Neural cell (in vitro differentiated cells): ENCODE measurements at regions not wholly inside any gene's neighbourhood (a gene's known extent, or its start where the extent isn't known, plus 50 kb on each side); places are given as distances from the start of the nearest gene placed in this dataset.
A peak's percentile ranks its signal among the peaks of the same experiment; 100 is the strongest.

ENCODE experiments used
- H2AFZ ChIP-seq: fragments of 200-600, 300-800 bp; sonication (generic), shearing (Covaris generic); 2 replicates; pipeline ENCODE4 v1.6.0; 2014; ENCODE audit warnings: low read depth, mild to moderate bottlenecking, antibody characterized with exemption, low read length, moderate library complexity
- H3F3A ChIP-seq: fragments of 200-600 bp; shearing (Covaris generic); 2 replicates; pipeline ENCODE4 v1.6.1; 2016; ENCODE audit warnings: mild to moderate bottlenecking, moderate library complexity, mixed read lengths, antibody characterized with exemption, low read length; ENCODE audit not compliant: insufficient read depth, poor library complexity, severe bottlenecking
- H3K27ac ChIP-seq: fragments of 200-600, 300-800 bp; sonication (generic), shearing (Covaris generic); 2 replicates; pipeline ENCODE4 v1.5.1; 2014; ENCODE audit warnings: mild to moderate bottlenecking, low read length, moderate library complexity
- H3K27me3 ChIP-seq: fragments of 300-800, 200-600 bp; sonication (generic), shearing (Covaris generic); 2 replicates; pipeline ENCODE4 v1.6.0; 2014; ENCODE audit warnings: mild to moderate bottlenecking, low read depth, low read length, moderate library complexity; ENCODE audit not compliant: insufficient read depth
- H3K36me3 ChIP-seq: fragments of 300-800, 200-600 bp; sonication (generic), shearing (Covaris generic); 2 replicates; pipeline ENCODE4 v1.5.1; 2014; ENCODE audit warnings: mild to moderate bottlenecking, antibody characterized with exemption, low read length, moderate library complexity; ENCODE audit not compliant: insufficient read depth
- H3K4me2 ChIP-seq: fragments of 300-800, 200-600 bp; sonication (generic), shearing (Covaris generic); 2 replicates; pipeline ENCODE4 v1.6.0; 2014; ENCODE audit warnings: mild to moderate bottlenecking, low read length
- H3K4me3 ChIP-seq: fragments of 300-800, 200-600 bp; sonication (generic), shearing (Covaris generic); 2 replicates; pipeline ENCODE4 v1.5.1; 2014; ENCODE audit warnings: mild to moderate bottlenecking, low read length, moderate library complexity
- H3K79me2 ChIP-seq: fragments of 200-600 bp; shearing (Covaris generic); replicated peaks from 2 replicates; pipeline ENCODE4 v1.6.0; 2014; ENCODE audit warnings: mild to moderate bottlenecking, low read length, moderate library complexity; ENCODE audit not compliant: insufficient read depth
- H3K9ac ChIP-seq: fragments of 300-800, 200-600 bp; sonication (generic), shearing (Covaris generic); 2 replicates; pipeline ENCODE4 v1.6.1; 2016; ENCODE audit warnings: mild to moderate bottlenecking, low read length, mixed read lengths
- H3K9me2 ChIP-seq: fragments of 200-600 bp; shearing (Covaris generic); 2 replicates; pipeline ENCODE4 v1.6.1; 2016; ENCODE audit warnings: mild to moderate bottlenecking, low read length, mixed read lengths; ENCODE audit not compliant: insufficient read depth
- H3K9me3 ChIP-seq: fragments of 200-600, 300-800 bp; sonication (generic), shearing (Covaris generic); 2 replicates; pipeline ENCODE4 v1.6.1; 2016; ENCODE audit warnings: mild to moderate bottlenecking, mixed run types, low read length, moderate library complexity, mixed read lengths
- H4K20me1 ChIP-seq: fragments of 200-600 bp; shearing (Covaris generic); 2 replicates; pipeline ENCODE4 v1.6.1; 2016; ENCODE audit warnings: mild to moderate bottlenecking, mixed run types; ENCODE audit not compliant: insufficient read depth
- EP300 ChIP-seq: fragments of 450-650 bp; conservative IDR thresholded peaks from 2 replicates; pipeline ENCODE4 v1.6.1; 2014; ENCODE audit warnings: antibody characterized with exemption, mild to moderate bottlenecking, moderate library complexity; ENCODE audit not compliant: poor library complexity, severe bottlenecking
- MXI1 ChIP-seq: fragments of 450-650 bp; conservative IDR thresholded peaks from 2 replicates; pipeline ENCODE4 v1.6.1; 2014; ENCODE audit warnings: antibody characterized with exemption, mild to moderate bottlenecking; ENCODE audit not compliant: poor library complexity, severe bottlenecking
- POLR2AphosphoS5 ChIP-seq: IDR thresholded peaks from 2 replicates; pipeline ENCODE4 v1.6.1; 2012
- RAD21 ChIP-seq: fragments of 450-650 bp; conservative IDR thresholded peaks from 2 replicates; pipeline ENCODE4 v1.6.1; 2014; ENCODE audit warnings: antibody characterized with exemption, mild to moderate bottlenecking, moderate library complexity
- TF ChIP-seq, protein P1 (sequence below): IDR thresholded peaks from 2 replicates; pipeline ENCODE4 v1.6.1; 2012; ENCODE audit warnings: borderline replicate concordance

DNA sequence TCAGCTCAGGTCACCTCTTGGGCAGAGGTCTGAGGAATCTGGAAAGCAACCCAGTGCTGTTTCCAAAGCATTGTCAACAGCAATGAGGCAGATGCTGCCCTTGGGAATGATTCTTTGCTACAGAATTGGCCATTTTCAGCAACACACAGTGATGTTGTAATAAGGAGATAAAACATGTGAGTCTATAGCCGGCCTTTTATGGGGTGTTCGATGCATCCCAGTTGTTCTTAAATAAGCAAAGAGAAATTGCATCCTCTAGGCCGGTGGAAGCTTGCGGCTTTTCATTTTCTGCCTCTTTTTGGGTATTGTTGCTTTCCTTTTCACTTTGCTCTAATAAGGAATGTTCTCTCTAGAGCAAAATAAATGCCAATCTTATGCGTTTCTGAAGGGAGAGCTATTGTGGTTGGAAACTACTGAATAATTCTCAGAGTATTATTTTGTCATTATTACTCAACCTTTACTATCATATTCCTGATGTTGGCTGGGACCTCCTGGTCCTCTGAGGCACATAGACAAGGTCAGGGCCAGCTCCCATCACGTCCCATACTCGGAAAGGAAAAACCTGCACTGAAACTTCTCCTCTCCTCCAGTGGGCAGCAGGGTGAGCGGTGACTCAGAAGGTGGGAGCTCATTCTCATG is 214.2 kb downstream of the CDH26 start:
- no peak overlapping the region for H3K4me2 ChIP-seq
- no peak overlapping the region for H3K27ac ChIP-seq
- H3K36me3 ChIP-seq, result no peaks in the 10 kb centered on the region
- H3K4me3 ChIP-seq, result no peak overlapping the region
- no peaks in the 10 kb centered on the region for H3F3A ChIP-seq
- H2AFZ ChIP-seq, result no peak overlapping the region
- no peak overlapping the region for H3K9ac ChIP-seq
- no peaks in the 10 kb centered on the region for H3K79me2 ChIP-seq
- H3K9me2 ChIP-seq, result no peaks in the 10 kb centered on the region
- no peaks in the 10 kb centered on the region for H3K27me3 ChIP-seq
- H4K20me1 ChIP-seq, result no peaks in the 10 kb centered on the region
- TF ChIP-seq EP300, result no peak
- TF ChIP-seq, protein P1, sequence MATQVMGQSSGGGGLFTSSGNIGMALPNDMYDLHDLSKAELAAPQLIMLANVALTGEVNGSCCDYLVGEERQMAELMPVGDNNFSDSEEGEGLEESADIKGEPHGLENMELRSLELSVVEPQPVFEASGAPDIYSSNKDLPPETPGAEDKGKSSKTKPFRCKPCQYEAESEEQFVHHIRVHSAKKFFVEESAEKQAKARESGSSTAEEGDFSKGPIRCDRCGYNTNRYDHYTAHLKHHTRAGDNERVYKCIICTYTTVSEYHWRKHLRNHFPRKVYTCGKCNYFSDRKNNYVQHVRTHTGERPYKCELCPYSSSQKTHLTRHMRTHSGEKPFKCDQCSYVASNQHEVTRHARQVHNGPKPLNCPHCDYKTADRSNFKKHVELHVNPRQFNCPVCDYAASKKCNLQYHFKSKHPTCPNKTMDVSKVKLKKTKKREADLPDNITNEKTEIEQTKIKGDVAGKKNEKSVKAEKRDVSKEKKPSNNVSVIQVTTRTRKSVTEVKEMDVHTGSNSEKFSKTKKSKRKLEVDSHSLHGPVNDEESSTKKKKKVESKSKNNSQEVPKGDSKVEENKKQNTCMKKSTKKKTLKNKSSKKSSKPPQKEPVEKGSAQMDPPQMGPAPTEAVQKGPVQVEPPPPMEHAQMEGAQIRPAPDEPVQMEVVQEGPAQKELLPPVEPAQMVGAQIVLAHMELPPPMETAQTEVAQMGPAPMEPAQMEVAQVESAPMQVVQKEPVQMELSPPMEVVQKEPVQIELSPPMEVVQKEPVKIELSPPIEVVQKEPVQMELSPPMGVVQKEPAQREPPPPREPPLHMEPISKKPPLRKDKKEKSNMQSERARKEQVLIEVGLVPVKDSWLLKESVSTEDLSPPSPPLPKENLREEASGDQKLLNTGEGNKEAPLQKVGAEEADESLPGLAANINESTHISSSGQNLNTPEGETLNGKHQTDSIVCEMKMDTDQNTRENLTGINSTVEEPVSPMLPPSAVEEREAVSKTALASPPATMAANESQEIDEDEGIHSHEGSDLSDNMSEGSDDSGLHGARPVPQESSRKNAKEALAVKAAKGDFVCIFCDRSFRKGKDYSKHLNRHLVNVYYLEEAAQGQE, result no peak
- no peak for TF ChIP-seq RAD21
- no peak for TF ChIP-seq MXI1
- H3K9me3 ChIP-seq, result no peaks in the 10 kb centered on the region

DNA sequence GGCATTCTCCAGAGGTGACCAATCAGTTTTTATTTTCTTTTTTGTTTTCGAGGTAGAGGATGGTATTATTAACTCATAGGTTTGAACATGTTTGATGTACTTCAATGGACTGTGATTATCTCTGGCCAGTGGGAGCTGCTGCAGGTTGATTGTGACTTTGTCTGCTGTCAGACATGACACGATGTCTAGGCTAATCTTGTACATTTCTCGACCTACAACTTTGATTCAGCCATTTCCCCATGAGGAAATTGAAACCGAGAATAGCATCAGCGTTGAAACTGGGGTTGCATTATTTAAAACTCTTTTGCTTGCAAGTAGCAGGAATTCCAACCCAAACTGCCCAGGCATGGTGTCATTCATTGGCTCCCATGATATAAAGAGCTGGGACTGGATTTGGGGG is 218.9 kb downstream of the CDH26 start:
- Histone ChIP-seq H4K20me1 (no peaks in the 10 kb centered on the region), H3K27ac (no peak overlapping the region), H3K27me3 (no peaks in the 10 kb centered on the region), H3K9me2 (no peaks in the 10 kb centered on the region), H3K4me2 (no peak overlapping the region), H3K79me2 (no peaks in the 10 kb centered on the region), H2AFZ (no peak overlapping the region), H3F3A (no peaks in the 10 kb centered on the region), H3K36me3 (no peaks in the 10 kb centered on the region), H3K4me3 (no peak overlapping the region), H3K9me3 (no peaks in the 10 kb centered on the region), H3K9ac (no peak overlapping the region)
- no peak for TF ChIP-seq POLR2AphosphoS5

DNA sequence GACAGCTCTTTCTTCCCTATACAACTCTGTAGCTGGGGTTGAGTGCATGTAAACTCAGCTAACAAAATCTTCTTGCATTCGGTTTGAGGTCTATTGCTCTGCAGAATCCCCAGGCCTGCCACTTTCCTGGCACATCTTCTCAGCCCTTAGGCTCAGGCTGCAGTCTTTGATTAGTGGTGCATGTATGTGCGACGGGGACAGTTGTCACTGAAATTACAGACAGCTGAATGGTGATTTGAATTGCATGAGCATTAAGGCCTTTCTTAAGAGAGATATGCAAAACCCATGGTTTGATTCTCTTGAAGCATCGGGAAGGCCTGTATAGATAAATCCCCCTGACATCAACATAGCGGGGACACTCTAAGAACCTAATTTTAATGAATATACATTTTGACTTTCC is 222.8 kb downstream of the CDH26 start:
- TF ChIP-seq, protein P1, result no peak
- TF ChIP-seq EP300 (peak; percentile 45), RAD21 (no peak), MXI1 (no peak)
- Histone ChIP-seq H3K4me3 (no peak overlapping the region), H3K79me2 (no peaks in the 10 kb centered on the region), H4K20me1 (no peaks in the 10 kb centered on the region), H3F3A (no peaks in the 10 kb centered on the region), H2AFZ (no peak overlapping the region), H3K27me3 (no peaks in the 10 kb centered on the region), H3K27ac (no peak overlapping the region), H3K9ac (no peak overlapping the region), H3K9me2 (no peaks in the 10 kb centered on the region), H3K9me3 (peaks cover 6% of the 10 kb centered on the region), H3K36me3 (no peaks in the 10 kb centered on the region), H3K4me2 (no peak overlapping the region)
